ENCODE measurements at regions not wholly inside any gene's neighbourhood (a gene's known extent, or its start where the extent isn't known, plus 50 kb on each side); places are given as distances from the start of the nearest gene placed in this dataset.
A peak's percentile ranks its signal among the peaks of the same experiment; 100 is the strongest.

GRCh38 chr2:128469875-128470274 lies 151.2 kb upstream of the HS6ST1 start:
- no peak for DNase-seq (ENCODE audit: low spot score in 2 of 2)
- H3K36me3 Mint-ChIP-seq = no peaks in the 10 kb centered on the region
- peaks cover 7% of the 10 kb centered on the region for H3K9me3 Mint-ChIP-seq
- no peak overlapping the region for H3K4me3 Mint-ChIP-seq
- no peak overlapping the region for H3K27ac Mint-ChIP-seq
- H3K4me1 Mint-ChIP-seq = peaks cover 6% of the 10 kb centered on the region
- no peak for ATAC-seq

DNA sequence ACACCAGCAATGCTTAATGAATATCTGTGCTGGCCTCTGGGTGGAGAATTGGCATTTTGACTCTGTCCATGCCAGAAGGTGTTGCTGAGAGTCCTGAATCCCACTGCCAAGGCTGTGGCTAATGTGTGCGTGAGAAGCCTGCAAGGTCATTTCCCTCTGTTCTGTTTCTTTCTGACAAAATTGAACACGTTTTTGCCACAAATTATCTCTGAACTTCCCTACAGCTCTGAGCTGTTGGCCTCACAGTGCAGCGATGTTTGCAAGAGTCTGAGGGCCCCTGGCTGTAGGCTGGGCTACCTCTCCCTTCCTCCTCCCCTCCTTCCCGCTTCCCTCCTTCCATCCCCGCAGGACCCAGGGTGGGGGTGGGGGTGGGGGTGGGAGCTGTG lies 154.1 kb upstream of the HS6ST1 start:
- Mint-ChIP-seq H3K9me3 (peaks cover 5% of the 10 kb centered on the region), H3K36me3 (no peaks in the 10 kb centered on the region), H3K27ac (no peak overlapping the region), H3K4me1 (peaks cover 6% of the 10 kb centered on the region), H3K4me3 (peak overlapping the region; percentile 40)
- DNase-seq (ENCODE audit: low spot score in 2 of 2) (no peak), ATAC-seq (peak; percentile 29)

GRCh38 chr2:128473175-128474035 lies 154.7 kb upstream of the HS6ST1 start:
- Mint-ChIP-seq H3K36me3 (no peaks in the 10 kb centered on the region), H3K9me3 (peaks cover 2% of the 10 kb centered on the region), H3K4me1 (peaks cover 6% of the 10 kb centered on the region), H3K27ac (no peak overlapping the region), H3K4me3 (peak overlapping the region; percentile 40)
- ATAC-seq = peak; percentile 72
- DNase-seq (ENCODE audit: low spot score in 2 of 2) = no peak

GRCh38 chr2:128474036-128474955 lies 155.6 kb upstream of the HS6ST1 start:
- Mint-ChIP-seq H3K4me3 (no peak overlapping the region), H3K4me1 (peaks cover 6% of the 10 kb centered on the region), H3K27ac (no peak overlapping the region), H3K36me3 (no peaks in the 10 kb centered on the region), H3K9me3 (no peaks in the 10 kb centered on the region)
- DNase-seq (ENCODE audit: low spot score in 2 of 2) (no peak), ATAC-seq (peak; percentile 19)

DNA sequence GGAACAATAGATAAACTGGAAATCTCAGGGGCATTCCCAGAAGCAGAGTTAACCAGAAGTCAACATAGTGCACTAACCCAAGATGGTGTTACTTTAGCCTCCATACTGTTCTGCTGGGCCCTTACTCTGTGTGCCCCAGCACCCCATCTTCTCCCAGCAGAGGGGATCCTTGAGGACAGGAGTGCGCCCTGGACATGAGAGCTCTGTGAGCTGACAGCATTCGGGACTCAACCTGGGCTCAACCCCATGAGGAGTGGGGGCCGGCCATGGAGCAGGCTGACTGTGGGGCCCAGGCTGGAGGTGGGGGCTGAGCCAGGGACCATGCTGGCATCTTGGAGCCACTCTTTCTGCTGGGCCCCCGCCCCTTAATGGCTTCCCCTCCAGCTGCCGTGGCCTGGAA lies 156.3 kb upstream of the HS6ST1 start:
- H3K9me3 Mint-ChIP-seq = no peaks in the 10 kb centered on the region
- peaks cover 6% of the 10 kb centered on the region for H3K4me1 Mint-ChIP-seq
- ATAC-seq = no peak
- no peak overlapping the region for H3K4me3 Mint-ChIP-seq
- H3K27ac Mint-ChIP-seq = no peak overlapping the region
- H3K36me3 Mint-ChIP-seq = no peaks in the 10 kb centered on the region
- DNase-seq (ENCODE audit: low spot score in 2 of 2) = no peak

DNA sequence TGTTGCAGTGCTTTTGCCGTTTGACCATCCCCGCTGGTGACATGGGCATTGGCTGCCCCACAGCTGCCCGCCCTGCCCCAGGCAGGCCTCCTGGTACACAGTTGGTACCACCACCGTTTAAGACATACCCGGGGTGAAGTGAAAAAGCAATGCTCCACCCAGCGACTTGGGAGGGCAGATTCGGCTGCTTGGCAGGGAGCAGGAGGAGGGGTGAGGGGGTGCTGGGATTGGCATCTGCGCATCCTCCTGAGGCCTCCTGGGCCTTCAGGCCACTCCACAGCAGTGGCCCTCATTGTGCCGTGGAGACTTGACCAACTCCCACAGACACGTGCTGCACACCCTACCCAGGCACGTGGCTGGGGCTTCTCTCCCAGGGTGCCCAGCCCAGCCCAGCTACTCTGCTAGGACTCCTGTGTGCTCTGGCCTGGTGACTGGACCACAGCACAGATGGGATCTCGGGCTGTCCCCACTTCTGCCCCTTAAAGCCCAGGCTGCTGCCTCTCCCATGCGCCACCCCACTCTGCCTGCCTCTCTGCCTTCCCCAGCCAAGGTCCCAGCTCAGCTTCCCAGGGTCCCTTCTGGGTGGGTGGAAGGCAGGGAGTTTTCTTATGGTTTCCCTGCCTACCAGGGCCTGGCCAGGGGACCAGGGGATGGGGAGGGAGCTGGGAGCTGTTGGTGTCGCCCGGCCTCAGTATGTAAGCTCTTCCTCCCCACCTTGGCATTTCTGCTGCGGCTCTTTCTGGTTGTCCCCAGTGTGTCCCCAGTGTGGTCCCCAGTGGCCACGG lies 157.0 kb upstream of the HS6ST1 start:
- Mint-ChIP-seq H3K4me1 (peaks cover 6% of the 10 kb centered on the region), H3K27ac (no peak overlapping the region), H3K4me3 (no peak overlapping the region), H3K36me3 (no peaks in the 10 kb centered on the region), H3K9me3 (no peaks in the 10 kb centered on the region)
- DNase-seq (ENCODE audit: low spot score in 2 of 2) (no peak), ATAC-seq (no peak)

- H3K27ac Mint-ChIP-seq = no peak overlapping the region
- no peak for DNase-seq (ENCODE audit: low spot score in 2 of 2)
- no peak for ATAC-seq
Measured at GRCh38 chr2:128477026-128477820, 158.6 kb upstream of the HS6ST1 start.

DNA sequence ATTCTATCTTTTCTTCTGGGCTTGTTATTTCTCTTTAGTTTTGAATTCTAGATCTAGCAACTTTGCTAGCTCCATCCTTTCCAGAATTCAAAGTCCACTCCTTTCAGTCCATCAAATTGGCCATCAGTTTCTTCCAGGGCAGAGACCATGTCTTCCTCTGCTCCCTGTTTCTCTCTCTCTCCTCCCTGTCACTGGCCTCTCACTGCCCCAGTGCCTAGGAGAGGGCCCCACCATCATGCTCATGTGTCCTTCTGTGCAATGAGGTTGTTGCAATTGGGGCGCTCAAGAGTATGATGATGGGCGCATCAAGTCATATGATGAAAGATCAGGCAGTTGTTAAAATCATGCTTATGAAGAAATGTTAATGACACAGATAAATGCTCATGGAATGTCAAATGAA lies 159.2 kb upstream of the HS6ST1 start:
- peaks cover 6% of the 10 kb centered on the region for H3K4me1 Mint-ChIP-seq

More at GRCh38 chr2:128477026-128477820, 158.6 kb upstream of the HS6ST1 start:
- no peaks in the 10 kb centered on the region for H3K9me3 Mint-ChIP-seq
- H3K4me1 Mint-ChIP-seq = peaks cover 6% of the 10 kb centered on the region
- H3K4me3 Mint-ChIP-seq = no peak overlapping the region
- no peaks in the 10 kb centered on the region for H3K36me3 Mint-ChIP-seq

GRCh38 chr2:128485761-128486639 lies 167.3 kb upstream of the HS6ST1 start:
- ATAC-seq (no peak), DNase-seq (ENCODE audit: low spot score in 2 of 2) (no peak)
- no peaks in the 10 kb centered on the region for H3K36me3 Mint-ChIP-seq
- no peaks in the 10 kb centered on the region for H3K9me3 Mint-ChIP-seq
- H3K4me3 Mint-ChIP-seq = no peak overlapping the region
- no peak overlapping the region for H3K27ac Mint-ChIP-seq
- H3K4me1 Mint-ChIP-seq = no peaks in the 10 kb centered on the region

More for the DNA sequence above, 159.2 kb upstream of the HS6ST1 start:
- no peaks in the 10 kb centered on the region for H3K36me3 Mint-ChIP-seq
- H3K4me3 Mint-ChIP-seq = no peak overlapping the region
- H3K9me3 Mint-ChIP-seq = no peaks in the 10 kb centered on the region
- DNase-seq (ENCODE audit: low spot score in 2 of 2) = no peak
- no peak for ATAC-seq
- no peak overlapping the region for H3K27ac Mint-ChIP-seq

GRCh38 chr2:128486640-128487375 lies 168.1 kb upstream of the HS6ST1 start:
- H3K36me3 Mint-ChIP-seq = no peaks in the 10 kb centered on the region
- no peak overlapping the region for H3K4me3 Mint-ChIP-seq
- DNase-seq (ENCODE audit: low spot score in 2 of 2) (no peak), ATAC-seq (no peak)
- H3K27ac Mint-ChIP-seq = no peak overlapping the region
- no peaks in the 10 kb centered on the region for H3K4me1 Mint-ChIP-seq
- no peaks in the 10 kb centered on the region for H3K9me3 Mint-ChIP-seq

DNA sequence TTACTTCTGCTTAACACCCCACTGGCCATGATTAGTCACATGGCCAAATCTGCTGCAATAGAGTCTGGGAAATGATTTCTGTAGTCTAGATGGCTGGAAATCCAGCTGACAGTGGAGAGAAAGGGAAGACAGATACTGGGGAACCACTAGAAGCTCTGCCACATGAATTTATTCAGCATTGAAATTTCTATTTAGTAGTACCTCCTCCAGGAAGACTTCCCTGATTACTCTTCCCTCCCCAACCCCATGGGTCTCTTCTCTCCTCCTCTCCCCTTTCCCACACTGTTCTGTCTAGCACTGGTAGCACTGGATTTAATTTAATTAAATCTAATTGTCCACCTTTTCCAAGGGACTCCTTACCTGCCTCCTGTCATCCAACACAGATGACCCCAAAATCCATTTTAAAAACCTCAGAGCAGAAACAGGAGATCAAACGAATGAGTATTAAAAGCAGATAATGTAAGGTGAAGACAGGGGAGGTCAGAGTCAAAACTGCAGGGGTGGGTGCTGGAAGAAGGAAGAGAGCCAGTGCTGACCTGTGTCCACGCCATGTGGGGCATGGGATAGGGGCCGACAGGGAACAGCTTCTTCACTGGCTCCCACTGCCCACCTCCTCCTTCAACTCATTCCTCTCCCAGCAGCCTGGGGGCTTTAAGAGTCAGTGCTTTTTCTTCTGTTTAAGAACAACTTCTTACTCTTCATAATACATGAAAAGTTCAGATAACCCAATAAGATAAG lies 169.2 kb upstream of the HS6ST1 start:
- no peak for ATAC-seq
- Mint-ChIP-seq H3K36me3 (no peaks in the 10 kb centered on the region), H3K4me3 (no peak overlapping the region), H3K27ac (no peak overlapping the region), H3K4me1 (no peaks in the 10 kb centered on the region), H3K9me3 (no peaks in the 10 kb centered on the region)
- no peak for DNase-seq (ENCODE audit: low spot score in 2 of 2)

DNA sequence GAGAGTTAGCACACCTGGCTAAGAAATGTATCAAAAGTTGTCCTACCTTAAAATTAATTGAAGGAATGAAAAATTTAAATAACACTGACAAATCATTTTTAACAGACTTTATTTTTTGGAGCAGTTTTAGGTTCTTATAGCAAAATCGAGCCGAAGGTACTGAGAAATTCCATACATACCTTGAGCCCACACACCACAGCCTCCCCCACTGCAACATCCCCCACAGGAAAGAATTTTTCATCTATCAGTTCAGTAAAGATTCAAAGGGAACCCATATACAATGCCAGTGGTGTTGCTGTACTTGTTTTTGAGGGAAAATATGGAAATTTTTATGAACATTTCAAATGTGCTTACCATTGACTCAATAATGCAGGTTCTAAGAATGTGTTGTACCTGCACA lies 169.8 kb upstream of the HS6ST1 start:
- no peak for ATAC-seq

More for the DNA sequence above, 169.8 kb upstream of the HS6ST1 start:
- Mint-ChIP-seq H3K9me3 (no peaks in the 10 kb centered on the region), H3K4me1 (no peaks in the 10 kb centered on the region), H3K36me3 (no peaks in the 10 kb centered on the region), H3K27ac (no peak overlapping the region), H3K4me3 (no peak overlapping the region)
- no peak for DNase-seq (ENCODE audit: low spot score in 2 of 2)

Measured in stimulated activated effector memory CD8-positive, alpha-beta T cell treated with anti-CD3 and anti-CD28 coated beads, Interleukin-12 subunit alpha, Interleukin-12 subunit beta, amount 100 ng/mL, for 72 hours (primary cell).